BJ (cell line): ENCODE measurements at regions not wholly inside any gene's neighbourhood (a gene's known extent, or its start where the extent isn't known, plus 50 kb on each side); places are given as distances from the start of the nearest gene placed in this dataset.
"Not testable (repeated sequence)": the region's sequence is repeated elsewhere in the genome, so short reads cannot be mapped to it uniquely, and the experiment has no call there.

Experiments used
- CTCF ChIA-PET: fragments of 350-600 bp; formaldehyde crosslinking; extraction: SDS; loops from one replicate; lab custom pipeline; 2021; ENCODE audit warnings: antibody characterized with exemption, inconsistent platforms; lab: Yijun Ruan, JAX
- POLR2A ChIA-PET: fragments of 300-600 bp; sonication (Branson Sonifier 250); formaldehyde crosslinking; extraction: SDS; loops from one replicate; lab custom pipeline; 2021; ENCODE audit warnings: antibody characterized with exemption; lab: Charles Lee
- DNase-seq: peaks from one replicate; pipeline ENCODE4 v3.0.0-alpha.2; 2011; ENCODE audit warnings: low read depth
- H3K27me3 ChIP-seq: 2 replicates; pipeline ENCODE4 v1.6.0; 2011; ENCODE audit warnings: low read length; ENCODE audit not compliant: control insufficient read depth, insufficient read depth
- H3K36me3 ChIP-seq: 2 replicates; pipeline ENCODE4 v1.5.1; 2011; ENCODE audit warnings: low read length; ENCODE audit not compliant: control insufficient read depth, insufficient read depth
- H3K4me3 ChIP-seq: 2 replicates; pipeline ENCODE4 v1.5.1; 2011; ENCODE audit warnings: low read depth, mild to moderate bottlenecking, control low read depth, low read length
- TF ChIP-seq, protein P1 (sequence below): IDR thresholded peaks from 2 replicates; pipeline ENCODE4 v1.5.1; 2011; ENCODE audit warnings: low read depth, mild to moderate bottlenecking, control low read depth, inconsistent platforms, low read length, moderate library complexity; ENCODE audit not compliant: insufficient read depth

DNA sequence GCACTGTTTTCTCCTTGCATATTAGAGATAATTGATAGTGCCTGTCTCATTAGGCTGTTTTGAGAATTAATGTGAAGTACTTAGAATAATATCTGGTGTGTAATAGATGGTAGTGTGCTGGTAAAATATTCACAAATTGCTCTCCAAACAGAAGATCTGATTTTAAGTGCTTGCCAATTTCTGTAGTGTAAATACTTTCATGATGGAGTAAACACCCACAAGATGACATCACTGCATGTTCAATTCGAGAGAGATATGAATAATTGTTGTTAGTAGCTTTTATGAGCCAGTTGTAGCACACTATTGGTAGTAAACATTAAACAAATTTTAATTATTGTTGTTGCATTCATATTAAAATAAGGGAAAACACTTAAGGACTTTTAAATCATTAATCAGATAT is 392.3 kb upstream of the RIOK2 start:
- CTCF ChIA-PET, result interaction anchor here (2.1 kb wide), 1 partner anchor 10 kb away, joined by 12 read pairs; no protein-coding TSS in a partner anchor
- DNase-seq, result no peak
- POLR2A ChIA-PET, result interaction anchor here (0.7 kb wide), 1 partner anchor 227 kb away, joined by 4 read pairs; no protein-coding TSS in a partner anchor
- no peaks in the 10 kb centered on the region for H3K27me3 ChIP-seq
- no peaks in the 10 kb centered on the region for H3K36me3 ChIP-seq
- no peak overlapping the region for H3K4me3 ChIP-seq
- TF ChIP-seq, protein P1, sequence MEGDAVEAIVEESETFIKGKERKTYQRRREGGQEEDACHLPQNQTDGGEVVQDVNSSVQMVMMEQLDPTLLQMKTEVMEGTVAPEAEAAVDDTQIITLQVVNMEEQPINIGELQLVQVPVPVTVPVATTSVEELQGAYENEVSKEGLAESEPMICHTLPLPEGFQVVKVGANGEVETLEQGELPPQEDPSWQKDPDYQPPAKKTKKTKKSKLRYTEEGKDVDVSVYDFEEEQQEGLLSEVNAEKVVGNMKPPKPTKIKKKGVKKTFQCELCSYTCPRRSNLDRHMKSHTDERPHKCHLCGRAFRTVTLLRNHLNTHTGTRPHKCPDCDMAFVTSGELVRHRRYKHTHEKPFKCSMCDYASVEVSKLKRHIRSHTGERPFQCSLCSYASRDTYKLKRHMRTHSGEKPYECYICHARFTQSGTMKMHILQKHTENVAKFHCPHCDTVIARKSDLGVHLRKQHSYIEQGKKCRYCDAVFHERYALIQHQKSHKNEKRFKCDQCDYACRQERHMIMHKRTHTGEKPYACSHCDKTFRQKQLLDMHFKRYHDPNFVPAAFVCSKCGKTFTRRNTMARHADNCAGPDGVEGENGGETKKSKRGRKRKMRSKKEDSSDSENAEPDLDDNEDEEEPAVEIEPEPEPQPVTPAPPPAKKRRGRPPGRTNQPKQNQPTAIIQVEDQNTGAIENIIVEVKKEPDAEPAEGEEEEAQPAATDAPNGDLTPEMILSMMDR, result no peak

DNA sequence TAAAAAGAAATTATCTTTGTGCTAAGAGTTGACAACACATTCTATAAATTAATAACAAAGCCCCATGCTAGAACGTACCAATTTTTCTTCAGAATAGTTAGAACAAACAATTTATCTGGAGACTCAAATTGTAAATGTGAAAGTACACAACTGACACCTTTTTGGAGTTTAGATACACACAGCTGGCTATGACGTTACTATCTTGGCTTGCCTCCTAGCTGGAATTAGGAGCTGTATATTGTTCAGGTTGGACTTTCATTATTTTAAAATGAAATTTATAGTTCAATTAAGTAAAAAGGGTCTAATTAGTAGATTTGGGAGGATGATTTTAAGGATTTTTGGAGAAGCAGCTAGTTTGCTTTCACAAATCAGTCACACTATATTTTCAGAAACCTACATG is 393.9 kb upstream of the RIOK2 start:
- no peak overlapping the region for H3K4me3 ChIP-seq
- CTCF ChIA-PET, result interaction anchor here (0.7 to 2.1 kb wide), 2 partner anchors 9 to 1239 kb away, joined by 3 to 12 read pairs; no protein-coding TSS in a partner anchor
- no peaks in the 10 kb centered on the region for H3K36me3 ChIP-seq
- POLR2A ChIA-PET, result no interaction called here
- H3K27me3 ChIP-seq, result no peaks in the 10 kb centered on the region
- TF ChIP-seq, protein P1, result no peak
- no peak for DNase-seq

DNA sequence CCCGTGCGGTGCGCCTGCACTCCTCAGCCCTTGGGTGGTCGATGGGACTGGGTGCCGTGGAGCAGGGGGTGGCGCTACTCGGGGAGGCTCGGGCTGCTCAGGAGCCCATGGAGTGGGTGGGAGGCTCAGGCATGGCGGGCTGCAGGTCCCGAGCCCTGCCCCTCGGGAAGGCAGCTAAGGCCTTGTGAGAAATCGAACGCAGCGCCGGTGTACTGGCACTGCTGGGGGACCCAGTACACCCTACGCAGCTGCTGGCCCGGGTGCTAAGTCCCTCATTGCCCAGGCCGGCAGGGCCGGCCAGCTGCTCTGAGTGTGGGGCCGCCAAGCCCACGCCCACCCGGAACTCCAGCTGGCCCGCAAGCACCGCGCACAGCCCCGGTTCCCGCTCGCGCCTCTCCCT is 396.9 kb upstream of the RIOK2 start:
- H3K36me3 ChIP-seq, POLR2A ChIA-PET, H3K27me3 ChIP-seq, H3K4me3 ChIP-seq, DNase-seq: not testable (repeated sequence)
- CTCF ChIA-PET, result interaction anchor here (0.6 kb wide), 1 partner anchor 15 kb away, joined by 3 read pairs; no protein-coding TSS in a partner anchor

DNA sequence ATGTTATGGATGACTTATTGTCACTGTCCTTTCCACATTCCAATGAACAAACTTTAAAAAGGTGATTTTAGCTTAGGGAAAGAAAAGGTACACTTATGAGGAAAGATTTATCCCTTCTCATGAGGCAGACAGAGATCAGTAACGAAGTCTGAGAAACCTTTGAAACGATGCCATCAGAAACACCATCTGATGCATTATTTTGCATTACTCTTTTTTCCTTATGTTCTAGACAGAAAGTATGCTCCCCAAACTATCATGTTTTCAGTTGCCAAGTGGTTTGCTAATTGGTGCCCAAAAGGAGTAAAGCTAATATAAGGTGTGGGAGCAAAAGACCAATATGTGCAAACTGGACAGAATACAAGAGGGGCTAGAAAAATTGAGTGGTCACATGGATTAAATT is 397.7 kb upstream of the RIOK2 start:
- ChIA-PET POLR2A (no interaction called here), CTCF (interaction anchor here (0.6 kb wide), 1 partner anchor 596 kb away, joined by 3 read pairs; no protein-coding TSS in a partner anchor)
- no peaks in the 10 kb centered on the region for H3K27me3 ChIP-seq
- TF ChIP-seq, protein P1, result no peak
- no peaks in the 10 kb centered on the region for H3K36me3 ChIP-seq
- no peak overlapping the region for H3K4me3 ChIP-seq
- no peak for DNase-seq

DNA sequence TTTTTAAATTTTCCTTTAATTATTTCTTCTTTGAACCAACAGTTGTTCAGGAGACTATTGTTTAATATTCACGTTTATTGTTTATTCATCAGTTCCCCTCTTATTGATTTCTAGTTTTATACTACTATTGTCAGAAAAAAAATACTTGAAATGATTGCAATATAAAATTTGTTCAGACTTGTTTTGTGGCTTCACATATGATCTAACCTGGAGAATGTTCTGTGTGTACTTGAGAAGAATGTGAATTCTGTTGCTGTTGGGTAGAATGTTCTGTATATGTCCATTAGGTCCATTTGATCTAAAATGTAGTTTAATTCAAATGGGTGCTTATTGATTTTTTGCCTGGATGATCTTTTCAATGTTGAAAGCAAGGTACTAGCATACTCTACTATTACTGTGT is 408.7 kb upstream of the RIOK2 start:
- TF ChIP-seq, protein P1, result no peak
- ChIA-PET CTCF (no interaction called here), POLR2A (no interaction called here)
- H3K36me3 ChIP-seq, result no peaks in the 10 kb centered on the region
- H3K27me3 ChIP-seq, result no peaks in the 10 kb centered on the region
- no peak overlapping the region for H3K4me3 ChIP-seq
- DNase-seq, result no peak

DNA sequence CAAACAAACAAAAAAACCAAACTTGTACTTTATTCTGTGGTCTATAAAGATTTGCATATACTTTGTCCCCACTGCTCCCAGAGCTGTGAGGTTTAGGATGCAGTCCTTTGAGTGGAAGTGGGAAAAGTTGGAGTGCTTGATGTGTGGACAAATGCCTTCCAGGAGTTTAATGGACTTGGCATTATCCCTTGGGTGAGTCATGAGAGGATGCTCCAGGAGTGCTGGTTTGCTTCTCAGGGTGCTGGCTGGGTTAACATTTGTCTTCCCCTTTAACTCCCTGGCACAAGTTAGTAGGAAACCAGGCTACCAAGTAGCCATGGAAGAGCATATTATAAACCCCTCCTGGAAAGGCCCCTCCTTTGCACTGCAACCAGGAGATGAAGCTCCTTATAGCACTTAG is 417.4 kb upstream of the RIOK2 start:
- no peaks in the 10 kb centered on the region for H3K36me3 ChIP-seq
- H3K4me3 ChIP-seq, result no peak overlapping the region
- TF ChIP-seq, protein P1, result no peak
- H3K27me3 ChIP-seq, result no peaks in the 10 kb centered on the region
- POLR2A ChIA-PET, result no interaction called here
- no peak for DNase-seq
- CTCF ChIA-PET, result interaction anchor here (0.6 to 0.7 kb wide), 2 partner anchors 39 to 456 kb away, joined by 3 to 4 read pairs; no protein-coding TSS in a partner anchor
